Choroid plexus epithelial cell (primary cell): ENCODE measurements at regions not wholly inside any gene's neighbourhood (a gene's known extent, or its start where the extent isn't known, plus 50 kb on each side); places are given as distances from the start of the nearest gene placed in this dataset.

Source experiments
- DNase-seq: peaks from one replicate; pipeline ENCODE4 v3.0.0-alpha.2; 2010; ENCODE audit warnings: low read depth
- H3K4me3 ChIP-seq: 2 replicates; pipeline ENCODE4 v1.5.1; 2011; ENCODE audit warnings: low read depth, mild to moderate bottlenecking, control low read depth, low read length, moderate library complexity
- TF ChIP-seq, protein P1 (sequence below): conservative IDR thresholded peaks from 2 replicates; pipeline ENCODE4 v1.5.1; 2011; ENCODE audit warnings: low read depth, mild to moderate bottlenecking, control low read depth, inconsistent platforms, low read length, moderate library complexity

DNA sequence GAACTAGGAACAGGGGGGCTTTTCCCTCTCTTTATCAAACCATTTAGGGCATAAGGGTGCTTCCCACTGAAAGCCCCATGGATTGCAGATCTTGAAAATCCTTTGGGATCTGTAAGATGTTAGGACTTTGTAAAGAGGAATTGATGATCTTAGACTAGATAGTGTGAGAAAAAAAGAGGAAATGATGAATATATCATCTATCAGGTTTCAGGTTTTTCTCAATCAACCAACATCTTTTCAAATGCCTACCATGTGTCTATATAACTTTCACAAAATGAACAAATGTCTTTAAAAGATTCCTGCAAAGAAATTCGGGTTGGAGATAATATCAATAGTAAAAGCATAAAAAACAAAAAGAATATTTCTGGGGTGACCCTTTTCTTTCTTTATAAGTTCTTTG lies 50.1 kb downstream of the KCNC4 start:
- H3K4me3 ChIP-seq: no peak overlapping the region
- no peak for DNase-seq
- TF ChIP-seq, protein P1, sequence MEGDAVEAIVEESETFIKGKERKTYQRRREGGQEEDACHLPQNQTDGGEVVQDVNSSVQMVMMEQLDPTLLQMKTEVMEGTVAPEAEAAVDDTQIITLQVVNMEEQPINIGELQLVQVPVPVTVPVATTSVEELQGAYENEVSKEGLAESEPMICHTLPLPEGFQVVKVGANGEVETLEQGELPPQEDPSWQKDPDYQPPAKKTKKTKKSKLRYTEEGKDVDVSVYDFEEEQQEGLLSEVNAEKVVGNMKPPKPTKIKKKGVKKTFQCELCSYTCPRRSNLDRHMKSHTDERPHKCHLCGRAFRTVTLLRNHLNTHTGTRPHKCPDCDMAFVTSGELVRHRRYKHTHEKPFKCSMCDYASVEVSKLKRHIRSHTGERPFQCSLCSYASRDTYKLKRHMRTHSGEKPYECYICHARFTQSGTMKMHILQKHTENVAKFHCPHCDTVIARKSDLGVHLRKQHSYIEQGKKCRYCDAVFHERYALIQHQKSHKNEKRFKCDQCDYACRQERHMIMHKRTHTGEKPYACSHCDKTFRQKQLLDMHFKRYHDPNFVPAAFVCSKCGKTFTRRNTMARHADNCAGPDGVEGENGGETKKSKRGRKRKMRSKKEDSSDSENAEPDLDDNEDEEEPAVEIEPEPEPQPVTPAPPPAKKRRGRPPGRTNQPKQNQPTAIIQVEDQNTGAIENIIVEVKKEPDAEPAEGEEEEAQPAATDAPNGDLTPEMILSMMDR: no peak

DNA sequence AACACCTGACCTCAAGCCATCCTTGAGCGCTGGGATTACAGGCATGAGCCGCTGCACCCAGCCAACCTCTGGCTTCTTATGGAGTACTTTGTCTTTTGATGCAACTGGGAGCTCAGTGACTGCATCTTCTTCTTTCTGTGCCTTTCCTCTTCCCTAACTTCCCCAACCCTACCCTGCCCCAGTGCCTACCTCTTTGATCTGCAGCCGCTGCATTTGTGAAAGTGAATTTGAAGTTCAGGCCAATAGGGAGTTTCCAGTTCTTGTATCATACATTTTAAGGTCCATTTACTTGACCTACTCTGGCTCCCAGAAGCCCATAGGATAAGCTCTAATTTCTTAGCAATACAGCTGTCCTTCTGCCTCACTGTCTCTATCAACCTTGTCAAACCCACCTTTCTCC lies 52.2 kb downstream of the KCNC4 start:
- no peak overlapping the region for H3K4me3 ChIP-seq
- no peak for DNase-seq
- TF ChIP-seq, protein P1: no peak

DNA sequence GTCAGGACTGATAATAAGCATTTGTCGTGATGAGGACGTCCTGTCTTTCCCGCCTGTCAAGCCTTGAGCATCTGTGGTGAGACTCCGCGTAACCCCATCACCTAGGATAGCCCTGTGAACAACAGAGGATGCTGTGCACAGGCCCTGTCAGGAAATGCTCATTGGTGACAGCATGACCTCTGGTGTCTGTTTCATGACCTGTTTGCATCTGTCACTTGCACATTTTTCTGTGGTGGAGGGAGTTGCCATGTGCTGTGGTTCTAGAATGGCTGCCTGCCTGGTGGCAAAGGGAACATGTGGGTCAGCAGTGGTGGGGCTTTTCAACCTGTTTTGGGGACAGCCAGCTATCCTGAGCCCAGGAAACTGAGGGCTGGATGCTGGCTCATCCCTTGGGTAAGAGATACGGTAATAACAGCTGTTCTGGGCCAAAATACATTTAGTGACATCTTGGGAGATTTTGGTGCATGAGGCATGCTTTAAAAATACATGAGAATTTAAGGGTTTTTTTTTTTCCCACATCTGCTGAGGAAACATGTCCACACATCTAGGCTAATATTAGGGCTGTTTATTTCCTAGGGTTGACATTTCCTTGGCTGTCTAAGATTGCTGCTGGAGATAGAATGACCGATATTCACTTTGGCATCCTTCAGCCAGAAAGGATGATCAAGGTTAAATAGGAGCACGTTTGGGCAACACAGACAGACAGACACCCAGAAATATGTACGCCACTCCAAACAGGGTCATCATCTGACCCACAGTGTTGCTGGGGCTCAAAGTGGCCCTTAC lies 52.9 kb downstream of the KCNC4 start:
- no peak overlapping the region for H3K4me3 ChIP-seq
- DNase-seq: no peak
- TF ChIP-seq, protein P1: no peak

DNA sequence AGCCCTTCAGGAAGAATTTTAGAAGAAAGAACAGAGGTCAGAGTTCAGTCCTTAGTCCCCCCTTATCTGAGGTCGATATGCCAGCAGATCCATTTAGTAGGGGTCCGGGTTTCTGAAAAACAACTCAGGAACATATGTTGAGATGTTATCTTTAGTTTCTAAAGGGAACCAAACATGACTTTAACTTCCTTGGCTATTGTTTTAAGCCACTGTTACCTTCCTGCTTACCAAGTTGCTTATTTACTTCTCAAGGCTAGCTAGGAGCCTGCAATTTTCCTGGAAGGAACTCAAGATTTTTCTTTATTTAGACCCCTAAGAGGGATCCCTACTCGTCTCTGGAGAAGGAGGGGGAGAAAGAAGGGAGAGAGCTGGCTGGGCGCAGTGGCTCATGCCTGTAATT lies 54.3 kb downstream of the KCNC4 start:
- DNase-seq: no peak
- H3K4me3 ChIP-seq: no peak overlapping the region
- TF ChIP-seq, protein P1: no peak

DNA sequence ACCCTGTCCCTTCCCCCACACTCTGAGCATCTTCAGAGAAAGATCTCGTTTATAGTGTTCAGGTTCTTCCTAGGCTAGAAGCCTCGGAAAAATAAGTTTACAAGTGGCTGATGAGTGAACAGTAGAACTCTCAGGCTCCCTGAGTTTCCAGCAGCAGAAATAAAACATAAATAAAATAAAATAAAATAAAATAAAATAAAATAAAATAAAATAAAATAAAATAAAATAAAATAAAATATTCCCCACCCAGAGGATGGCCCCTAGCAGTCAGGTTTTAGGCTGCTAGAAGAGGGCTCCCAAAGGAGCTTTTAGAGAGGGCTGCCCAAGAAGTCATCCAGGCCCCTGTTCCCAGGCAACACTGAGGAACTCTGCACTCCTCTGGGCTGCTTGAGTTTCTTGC lies 55.1 kb downstream of the KCNC4 start:
- no peak overlapping the region for H3K4me3 ChIP-seq
- no peak for DNase-seq
- TF ChIP-seq, protein P1: no peak

DNA sequence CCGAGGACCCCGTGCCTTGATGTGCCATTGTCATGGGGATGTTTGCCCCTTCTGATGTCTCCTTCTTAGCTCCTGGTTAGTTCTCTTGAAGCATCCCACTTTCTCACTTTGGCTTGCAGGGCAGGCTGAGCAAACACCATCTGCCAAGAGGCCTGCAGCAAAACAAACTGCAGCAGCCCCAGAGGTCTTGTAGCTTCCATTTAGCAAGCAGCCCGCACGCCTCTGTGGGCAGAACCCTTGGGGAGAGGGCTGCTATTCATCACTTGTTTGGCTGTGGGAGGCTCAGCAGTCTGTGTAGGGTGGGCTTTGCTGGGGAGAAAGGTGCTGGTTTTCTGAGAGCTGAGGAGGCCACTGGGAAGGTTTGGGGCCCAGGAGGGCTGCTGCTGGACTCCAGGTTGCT lies 56.7 kb downstream of the KCNC4 start:
- H3K4me3 ChIP-seq: no peak overlapping the region
- no peak for DNase-seq
- TF ChIP-seq, protein P1: no peak

DNA sequence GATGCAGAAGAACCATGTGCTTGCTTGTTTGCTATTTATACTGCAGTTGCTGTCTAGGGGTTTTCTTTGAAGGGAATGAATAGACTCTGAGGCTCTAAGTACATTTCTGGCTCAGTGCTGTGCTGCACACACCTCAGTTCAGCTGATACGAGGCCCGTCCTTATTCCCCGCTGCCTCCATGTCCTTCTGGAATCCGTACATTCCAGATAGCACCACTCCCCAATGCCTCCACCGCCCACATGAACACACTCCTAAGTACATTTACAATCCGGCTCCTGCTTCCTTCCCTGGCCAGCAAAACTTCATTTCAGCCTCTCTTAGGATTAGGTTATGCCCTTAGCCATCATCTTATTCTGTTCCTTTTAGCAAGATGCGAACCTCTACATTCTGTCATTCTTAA lies 57.1 kb downstream of the KCNC4 start:
- no peak for DNase-seq
- no peak overlapping the region for H3K4me3 ChIP-seq
- TF ChIP-seq, protein P1: no peak
